B cell (primary cell): ENCODE measurements at regions not wholly inside any gene's neighbourhood (a gene's known extent, or its start where the extent isn't known, plus 50 kb on each side); places are given as distances from the start of the nearest gene placed in this dataset.

Experiments
- ATAC-seq: fragments of 200-7000 bp; cut with Tn5 transposase; one replicate; pipeline ENCODE4 v1.10.0; 2021; ENCODE audit warnings: low read depth, mild to moderate bottlenecking, moderate number of reproducible peaks, moderate library complexity
- CTCF ChIA-PET: fragments of 350-600 bp; sonication (Branson Sonifier 250); formaldehyde crosslinking; loops from one replicate; lab custom pipeline; 2021; ENCODE audit warnings: antibody characterized with exemption, inconsistent platforms; lab: Charles Lee
- POLR2A ChIA-PET: fragments of 350-600 bp; sonication (Branson Sonifier 250); formaldehyde crosslinking; loops from one replicate; lab custom pipeline; 2021; ENCODE audit warnings: antibody characterized with exemption; lab: Charles Lee
- DNase-seq: peaks from one replicate; pipeline ENCODE4 v3.0.0; 2013
- H2AFZ ChIP-seq: 2 replicates; pipeline ENCODE4 v1.6.1; 2012; ENCODE audit warnings: mild to moderate bottlenecking, low read depth, low read length; ENCODE audit not compliant: insufficient read depth, poor library complexity, severe bottlenecking
- H3K27ac ChIP-seq, 2 donors: 1 replicate in 1 of 2; 2 replicates in 1 of 2; pipeline ENCODE4 v1.5.1; 2012 to 2013; ENCODE audit warnings: low read length in 2 of 2, mild to moderate bottlenecking in 2 of 2, moderate library complexity in 1 of 2
- H3K27me3 ChIP-seq, 4 experiments: fragments of 200-600 bp in 1 of 4; sonication (generic) in 1 of 4; replicated peaks in 1 of 4; 1 replicate in 2 of 4; 2 replicates in 2 of 4; pipeline versions ENCODE4 v1.6.1 to v1.7.0; 2013 to 2016; ENCODE audit warnings: low read length in 3 of 4, mild to moderate bottlenecking in 2 of 4, mixed read lengths in 1 of 4, moderate library complexity in 1 of 4; ENCODE audit not compliant: insufficient read depth in 4 of 4, control insufficient read depth in 3 of 4; ENCODE audit errors: control extremely low read depth in 1 of 4
- H3K36me3 ChIP-seq, 2 experiments: replicated peaks in 1 of 2; 1 replicate in 1 of 2; 2 replicates in 1 of 2; pipeline versions ENCODE4 v1.6.1 to v1.7.1; 2013; ENCODE audit warnings: low read length in 1 of 2; ENCODE audit not compliant: insufficient read depth in 2 of 2, control insufficient read depth in 1 of 2; ENCODE audit errors: control extremely low read depth in 1 of 2, extremely low read depth in 1 of 2
- H3K4me1 ChIP-seq, 2 donors: fragments of 200-600 bp in 1 of 2; sonication (generic) in 1 of 2; 1 replicate in 1 of 2; 2 replicates in 1 of 2; pipeline versions ENCODE4 v1.5.1 to v1.6.1; 2013 to 2017; ENCODE audit warnings: low read length in 2 of 2; ENCODE audit not compliant: control insufficient read depth in 2 of 2, insufficient read depth in 2 of 2
- H3K4me2 ChIP-seq: replicated peaks from 2 replicates; pipeline ENCODE3; 2012; ENCODE audit warnings: mild to moderate bottlenecking, low read depth, low read length; ENCODE audit not compliant: poor library complexity, severe bottlenecking
- H3K4me3 ChIP-seq, 5 experiments: fragments of 200-600 bp in 1 of 5; sonication (generic) in 1 of 5; 1 replicate in 3 of 5; 2 replicates in 2 of 5; pipeline versions ENCODE4 v1.5.1 to v1.7.0; 2011 to 2016; ENCODE audit warnings: low read length in 4 of 5, mild to moderate bottlenecking in 4 of 5, low read depth in 2 of 5, control low read depth in 1 of 5, moderate library complexity in 1 of 5; ENCODE audit not compliant: insufficient read depth in 1 of 5; ENCODE audit errors: control extremely low read depth in 1 of 5, extremely low read depth in 1 of 5
- H3K79me2 ChIP-seq: fragments of 200-600 bp; sonication (generic); one replicate; pipeline ENCODE4 v1.6.0; 2016; ENCODE audit warnings: low read length; ENCODE audit not compliant: control insufficient read depth, insufficient read depth
- H3K9ac ChIP-seq: fragments of 200-600 bp; sonication (generic); 2 replicates; pipeline ENCODE4 v1.6.1; 2017; ENCODE audit warnings: mild to moderate bottlenecking, low read length, moderate library complexity
- H3K9me3 ChIP-seq, 3 donors: one replicate each; pipeline versions ENCODE4 v1.6.1 to v1.7.1; 2013; ENCODE audit warnings: low read length in 2 of 3; ENCODE audit not compliant: control insufficient read depth in 2 of 3, insufficient read depth in 1 of 3; ENCODE audit errors: control extremely low read depth in 1 of 3
- H4K20me1 ChIP-seq: 2 replicates; pipeline ENCODE4 v1.6.0; 2012; ENCODE audit warnings: mild to moderate bottlenecking, low read length; ENCODE audit not compliant: insufficient read depth, control insufficient read depth, poor library complexity, severe bottlenecking
- H3K27ac Mint-ChIP-seq: one replicate; pipeline ENCODE4 v1.8.0; 2021; ENCODE audit warnings: mixed read lengths
- H3K27me3 Mint-ChIP-seq: one replicate; pipeline ENCODE4 v1.8.0; 2021; ENCODE audit warnings: mixed read lengths
- H3K4me1 Mint-ChIP-seq: one replicate; pipeline ENCODE4 v1.8.0; 2021; ENCODE audit warnings: mixed read lengths
- H3K4me3 Mint-ChIP-seq: one replicate; pipeline ENCODE4 v1.8.0; 2021; ENCODE audit warnings: mixed read lengths
- H3K9me3 Mint-ChIP-seq: one replicate; pipeline ENCODE4 v1.8.0; 2022; ENCODE audit warnings: mixed read lengths; ENCODE audit not compliant: insufficient read depth
- EZH2 ChIP-seq: IDR thresholded peaks from 2 replicates; pipeline ENCODE4 v1.6.1; 2012; ENCODE audit warnings: borderline replicate concordance, low read depth, mild to moderate bottlenecking, moderate library complexity, low read length; ENCODE audit not compliant: insufficient read depth, poor library complexity, severe bottlenecking
- WGBS: methylation state at CpG from one replicate; pipeline ENCODE4 v1.1.5; 2013; ENCODE audit warnings: missing lambda C conversion rate; ENCODE audit not compliant: insufficient coverage; 5-methylcytosine and 5-hydroxymethylcytosine counted together
- intact Hi-C: fragments of 100-400 bp; cut with micrococcal nuclease; formaldehyde crosslinking; loops from one replicate; pipeline ENCODE4 v1.10.0; 2022
- TF ChIP-seq, protein P1 (sequence below): fragments of 200-600 bp; IDR thresholded peaks from one replicate; pipeline ENCODE4 v1.8.0; 2022; ENCODE audit warnings: antibody characterized with exemption, mild to moderate bottlenecking

GRCh38 chr12:68530965-68531364 lies 79.7 kb upstream of the RAP1B start:
- Mint-ChIP-seq H3K27me3 (peaks cover 8% of the 10 kb centered on the region), H3K4me3 (no peak overlapping the region), H3K4me1 (no peaks in the 10 kb centered on the region), H3K27ac (no peak overlapping the region), H3K9me3 (peaks cover 4% of the 10 kb centered on the region)
- intact Hi-C loops = no loop called here
- Histone ChIP-seq H3K27ac (no peak overlapping the region), H3K36me3 (no peaks in the 10 kb centered on the region), H2AFZ (no peak overlapping the region), H3K4me3 (no peak overlapping the region), H3K4me1 (no peaks in the 10 kb centered on the region), H3K9ac (no peak overlapping the region), H3K9me3 (no peaks in the 10 kb centered on the region), H4K20me1 (no peaks in the 10 kb centered on the region), H3K4me2 (no peak overlapping the region), H3K27me3 (no peaks in the 10 kb centered on the region), H3K79me2 (no peaks in the 10 kb centered on the region)
- ATAC-seq = no peak
- TF ChIP-seq EZH2 = no peak
- TF ChIP-seq, protein P1, sequence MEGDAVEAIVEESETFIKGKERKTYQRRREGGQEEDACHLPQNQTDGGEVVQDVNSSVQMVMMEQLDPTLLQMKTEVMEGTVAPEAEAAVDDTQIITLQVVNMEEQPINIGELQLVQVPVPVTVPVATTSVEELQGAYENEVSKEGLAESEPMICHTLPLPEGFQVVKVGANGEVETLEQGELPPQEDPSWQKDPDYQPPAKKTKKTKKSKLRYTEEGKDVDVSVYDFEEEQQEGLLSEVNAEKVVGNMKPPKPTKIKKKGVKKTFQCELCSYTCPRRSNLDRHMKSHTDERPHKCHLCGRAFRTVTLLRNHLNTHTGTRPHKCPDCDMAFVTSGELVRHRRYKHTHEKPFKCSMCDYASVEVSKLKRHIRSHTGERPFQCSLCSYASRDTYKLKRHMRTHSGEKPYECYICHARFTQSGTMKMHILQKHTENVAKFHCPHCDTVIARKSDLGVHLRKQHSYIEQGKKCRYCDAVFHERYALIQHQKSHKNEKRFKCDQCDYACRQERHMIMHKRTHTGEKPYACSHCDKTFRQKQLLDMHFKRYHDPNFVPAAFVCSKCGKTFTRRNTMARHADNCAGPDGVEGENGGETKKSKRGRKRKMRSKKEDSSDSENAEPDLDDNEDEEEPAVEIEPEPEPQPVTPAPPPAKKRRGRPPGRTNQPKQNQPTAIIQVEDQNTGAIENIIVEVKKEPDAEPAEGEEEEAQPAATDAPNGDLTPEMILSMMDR = no peak
- WGBS = no CpG with 5 or more reads among the region's 1 CpG
- CTCF ChIA-PET = no interaction called here
- DNase-seq = no peak
- POLR2A ChIA-PET = no interaction called here

DNA sequence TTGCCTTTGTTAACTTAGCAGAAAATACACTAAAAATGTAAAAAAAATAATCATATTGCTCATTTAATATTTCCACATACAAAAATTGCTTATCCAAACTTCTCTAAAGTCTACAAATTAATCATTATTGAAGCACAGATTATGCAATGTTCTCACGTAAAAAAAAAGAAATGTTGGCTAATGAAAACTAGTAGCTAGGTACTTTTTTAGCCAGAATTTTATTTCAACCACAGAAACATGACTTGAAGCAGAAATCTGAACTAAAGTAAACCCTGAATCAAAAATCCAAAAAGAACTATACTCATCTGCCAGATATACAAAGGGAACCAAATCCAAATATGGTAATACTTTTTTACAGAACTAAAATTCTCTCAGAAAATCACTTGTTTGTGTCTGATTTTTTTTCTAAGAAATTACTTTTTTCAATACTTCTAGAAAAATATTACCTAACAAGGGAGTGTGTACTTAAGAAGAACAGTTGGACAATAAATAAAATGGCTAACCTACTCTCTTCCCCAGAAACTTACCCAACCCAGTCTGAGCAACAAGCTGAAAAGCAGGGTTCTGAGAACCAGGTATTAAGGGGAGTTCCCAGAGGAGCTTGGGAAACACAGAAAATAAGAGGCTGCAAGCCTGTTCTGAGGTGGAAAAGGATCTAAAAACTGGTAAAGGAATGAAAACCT lies 78.4 kb upstream of the RAP1B start:
- Histone ChIP-seq H4K20me1 (no peaks in the 10 kb centered on the region), H3K27ac (no peak overlapping the region), H3K27me3 (no peaks in the 10 kb centered on the region), H3K79me2 (no peaks in the 10 kb centered on the region), H3K4me2 (no peak overlapping the region), H3K9me3 (no peaks in the 10 kb centered on the region), H3K9ac (no peak overlapping the region), H3K36me3 (no peaks in the 10 kb centered on the region), H2AFZ (no peak overlapping the region), H3K4me1 (no peaks in the 10 kb centered on the region), H3K4me3 (no peak overlapping the region)
- ATAC-seq (no peak), DNase-seq (no peak)
- intact Hi-C loops = no loop called here
- CTCF ChIA-PET = no interaction called here
- H3K27me3 Mint-ChIP-seq = peaks cover 8% of the 10 kb centered on the region
- POLR2A ChIA-PET = no interaction called here
- no peak overlapping the region for H3K27ac Mint-ChIP-seq
- peaks cover 2% of the 10 kb centered on the region for H3K9me3 Mint-ChIP-seq
- no peaks in the 10 kb centered on the region for H3K4me1 Mint-ChIP-seq
- TF ChIP-seq EZH2 = no peak
- TF ChIP-seq, protein P1 = no peak
- WGBS = no CpG with 5 or more reads among the region's 1 CpG
- H3K4me3 Mint-ChIP-seq = no peak overlapping the region
